HG03045 (cell line): ENCODE measurements at regions not wholly inside any gene's neighbourhood (a gene's known extent, or its start where the extent isn't known, plus 50 kb on each side); places are given as distances from the start of the nearest gene placed in this dataset.

Experiments
- ATAC-seq: cut with Tn5 transposase; IDR thresholded peaks from one replicate; pipeline ENCODE4 v1.9.1; 2021; ENCODE audit warnings: mild to moderate bottlenecking, moderate library complexity; ENCODE audit not compliant: unreplicated experiment

GRCh38 chr16:86185089-86185488 is 286.1 kb downstream of the IRF8 start:
- no peak for ATAC-seq

GRCh38 chr16:86186313-86186712 is 287.4 kb downstream of the IRF8 start:
- ATAC-seq: no peak

GRCh38 chr16:86189934-86190333 is 291.0 kb downstream of the IRF8 start:
- no peak for ATAC-seq

GRCh38 chr16:86191663-86192062 is 292.7 kb downstream of the IRF8 start:
- no peak for ATAC-seq

GRCh38 chr16:86193528-86194193 is 294.7 kb downstream of the IRF8 start:
- no peak for ATAC-seq

- ATAC-seq: no peak
These were observed 297.1 kb downstream of the IRF8 start for GRCh38 chr16:86195863-86196630.

GRCh38 chr16:86196687-86197391 is 297.9 kb downstream of the IRF8 start:
- ATAC-seq: no peak

- no peak for ATAC-seq
These were observed 299.5 kb downstream of the IRF8 start for GRCh38 chr16:86198206-86199118.

GRCh38 chr16:86199182-86199581 is 300.2 kb downstream of the IRF8 start:
- ATAC-seq: no peak

GRCh38 chr16:86199871-86200695 is 301.1 kb downstream of the IRF8 start:
- no peak for ATAC-seq

- no peak for ATAC-seq
These were observed 301.8 kb downstream of the IRF8 start for GRCh38 chr16:86200722-86201121.

GRCh38 chr16:86201746-86202145 is 302.8 kb downstream of the IRF8 start:
- no peak for ATAC-seq

GRCh38 chr16:86202267-86202666 is 303.3 kb downstream of the IRF8 start:
- no peak for ATAC-seq

GRCh38 chr16:86202760-86203426 is 303.9 kb downstream of the IRF8 start:
- no peak for ATAC-seq

- no peak for ATAC-seq
These were observed 304.8 kb downstream of the IRF8 start for GRCh38 chr16:86203557-86204275.

- no peak for ATAC-seq
These were observed 304.6 kb upstream of the FOXF1 start for GRCh38 chr16:86205521-86206245.

- ATAC-seq: no peak
These were observed 303.0 kb upstream of the FOXF1 start for GRCh38 chr16:86207350-86207749.

- no peak for ATAC-seq
These were observed 301.1 kb upstream of the FOXF1 start for GRCh38 chr16:86209202-86209601.
